ENCODE measurements at regions not wholly inside any gene's neighbourhood (a gene's known extent, or its start where the extent isn't known, plus 50 kb on each side); places are given as distances from the start of the nearest gene placed in this dataset.
A peak's percentile ranks its signal among the peaks of the same experiment; 100 is the strongest.

DNA sequence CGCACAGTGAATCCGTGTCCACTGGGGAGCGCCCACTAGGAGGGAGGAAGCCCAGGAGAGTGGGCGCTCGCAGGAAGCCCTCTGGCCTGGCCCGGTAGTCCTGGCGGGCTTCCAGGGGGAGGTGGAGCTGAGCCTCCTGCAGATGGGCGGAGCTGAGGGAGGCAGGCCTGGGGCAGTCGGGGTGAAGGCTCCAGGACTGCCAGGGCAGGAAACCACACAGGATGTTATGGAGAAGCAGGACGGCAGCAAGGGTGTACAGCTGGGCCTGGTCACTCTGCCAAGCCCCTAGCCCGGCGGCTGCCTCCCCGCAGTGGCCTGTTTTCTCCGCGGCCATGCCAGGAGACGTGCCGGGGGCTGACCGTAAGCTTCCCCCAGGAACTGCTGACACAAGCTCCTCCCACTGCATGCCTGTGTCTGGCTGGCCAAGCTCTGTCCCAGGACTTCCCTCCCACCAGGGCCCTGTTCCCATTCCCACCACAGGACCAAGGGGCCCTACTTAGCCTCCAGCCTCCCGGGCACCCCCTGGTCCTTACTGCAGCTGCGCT lies 143.4 kb upstream of the C14orf180 start:
- peak; percentile 66 for DNase-seq (ENCODE audit: low read depth)
- peak overlapping the region; percentile 36 for H3K4me3 ChIP-seq (ENCODE audit: low read depth, low read length)
- TF ChIP-seq CTCF (conservative IDR thresholded peaks at IDR 0.05; ENCODE audit: low read depth, low read length): no peak

GRCh38 chr14:104436741-104437701 lies 142.5 kb upstream of the C14orf180 start:
- H3K4me3 ChIP-seq (ENCODE audit: low read depth, low read length): no peak overlapping the region
- TF ChIP-seq CTCF (conservative IDR thresholded peaks at IDR 0.05; ENCODE audit: low read depth, low read length): no peak
- DNase-seq (ENCODE audit: low read depth): no peak

DNA sequence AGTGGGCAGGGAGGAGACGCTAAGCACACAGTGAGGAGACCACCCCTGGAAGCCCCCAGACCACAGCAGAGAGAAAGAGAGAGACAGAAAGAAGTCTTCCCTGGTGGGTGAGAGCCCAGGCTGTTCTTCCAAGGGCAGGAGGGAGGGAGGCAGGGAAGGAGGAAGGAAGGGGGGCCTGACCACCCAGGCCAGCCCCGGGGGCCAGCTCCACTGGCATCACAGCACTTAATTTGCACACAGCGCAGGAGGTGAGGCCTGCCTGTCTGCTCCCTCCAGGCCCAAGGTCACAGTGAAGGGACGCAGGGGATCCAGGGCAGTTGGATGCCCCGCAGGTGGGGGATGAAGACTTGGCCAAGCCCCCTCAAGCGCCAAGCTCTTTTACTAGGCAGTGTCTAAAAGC lies 141.9 kb upstream of the C14orf180 start:
- no peak for TF ChIP-seq CTCF (conservative IDR thresholded peaks at IDR 0.05; ENCODE audit: low read depth, low read length)
- H3K4me3 ChIP-seq (ENCODE audit: low read depth, low read length): no peak overlapping the region
- no peak for DNase-seq (ENCODE audit: low read depth)

DNA sequence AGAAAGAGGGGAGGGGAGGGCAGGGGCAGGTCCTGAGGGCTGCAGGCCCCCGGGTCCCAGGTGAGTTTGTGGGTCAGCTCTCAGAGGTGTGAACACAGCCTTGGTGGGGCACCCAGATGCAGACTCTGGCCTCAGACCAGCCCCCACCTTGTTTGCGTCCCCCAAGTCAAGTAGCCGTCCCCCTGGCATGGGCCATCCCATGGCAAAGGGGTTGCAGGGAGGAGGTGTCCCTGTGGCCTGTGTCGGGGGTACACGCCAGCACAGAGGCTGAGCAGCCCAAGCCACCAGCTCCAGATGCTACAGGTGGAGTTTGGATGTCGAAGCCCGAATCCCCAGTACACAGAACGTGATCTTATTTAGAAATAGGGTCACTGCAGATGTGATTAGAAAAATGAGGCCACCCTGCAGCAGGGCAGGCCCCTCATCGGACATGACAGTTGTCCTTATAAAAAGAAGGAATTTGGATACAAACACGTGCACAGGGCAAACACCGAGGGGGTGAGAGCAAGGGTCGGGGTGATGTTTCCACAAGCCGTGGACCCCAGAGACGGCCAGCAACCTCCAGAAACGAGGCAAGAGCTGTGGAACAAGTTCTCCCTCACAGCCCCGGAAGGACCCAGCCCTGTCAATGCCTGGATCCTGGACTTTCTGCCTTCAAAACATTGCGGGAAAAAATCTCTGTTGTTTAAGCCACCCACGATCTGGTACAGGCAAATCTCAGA lies 141.2 kb upstream of the C14orf180 start:
- no peak for DNase-seq (ENCODE audit: low read depth)

GRCh38 chr14:104439625-104440024 lies 139.9 kb upstream of the C14orf180 start:
- no peak for TF ChIP-seq CTCF (conservative IDR thresholded peaks at IDR 0.05; ENCODE audit: low read depth, low read length)
- no peak for DNase-seq (ENCODE audit: low read depth)
- H3K4me3 ChIP-seq (ENCODE audit: low read depth, low read length): no peak overlapping the region

More for the DNA sequence above, 141.2 kb upstream of the C14orf180 start:
- no peak overlapping the region for H3K4me3 ChIP-seq (ENCODE audit: low read depth, low read length)
- TF ChIP-seq CTCF (conservative IDR thresholded peaks at IDR 0.05; ENCODE audit: low read depth, low read length): no peak

GRCh38 chr14:104440297-104440956 lies 139.1 kb upstream of the C14orf180 start:
- no peak for DNase-seq (ENCODE audit: low read depth)
- H3K4me3 ChIP-seq (ENCODE audit: low read depth, low read length): no peak overlapping the region
- no peak for TF ChIP-seq CTCF (conservative IDR thresholded peaks at IDR 0.05; ENCODE audit: low read depth, low read length)
